ENCODE measurements at regions not wholly inside any gene's neighbourhood (a gene's known extent, or its start where the extent isn't known, plus 50 kb on each side); places are given as distances from the start of the nearest gene placed in this dataset.

DNA sequence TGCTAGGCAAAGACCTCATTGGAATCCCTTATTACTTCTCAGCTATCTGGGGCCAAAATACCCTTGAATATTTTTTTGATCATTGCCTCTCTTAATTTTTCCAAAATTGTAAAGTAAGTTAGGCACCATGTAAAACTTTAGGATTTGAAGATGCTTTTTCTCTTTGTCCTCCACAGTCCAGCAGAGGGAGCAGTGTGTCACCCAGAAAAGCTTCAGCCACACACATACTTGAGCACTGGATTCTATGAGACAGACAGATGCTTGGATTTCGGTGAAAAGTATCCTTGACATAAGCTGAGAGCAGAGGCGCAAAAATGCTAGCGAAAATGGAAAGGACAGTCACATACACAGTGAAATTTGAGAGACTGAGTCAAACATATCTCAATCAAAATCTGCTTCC lies 74.7 kb upstream of the KCNJ3 start:
- H3K27me3 ChIP-seq (ENCODE audit: insufficient read depth, poor library complexity, severe bottlenecking) = no peaks in the 10 kb centered on the region
- no peak overlapping the region for H3K27ac ChIP-seq (replicated peaks)
- no peak overlapping the region for H3K4me3 ChIP-seq (replicated peaks; ENCODE audit: insufficient read depth, low read length)
- DNase-seq (ENCODE audit: low read depth in 1 of 2, low spot score in 1 of 2) = peak in 1 of 2 experiments; percentile 4
- TF ChIP-seq POLR2AphosphoS5 (IDR thresholded peaks at IDR 0.05; ENCODE audit: low read depth) (no peak), GABPA (IDR thresholded peaks at IDR 0.05; ENCODE audit: low read depth) (no peak), SPI1 (IDR thresholded peaks at IDR 0.05; ENCODE audit: borderline replicate concordance, low read depth) (no peak)
- TF ChIP-seq, protein P1, sequence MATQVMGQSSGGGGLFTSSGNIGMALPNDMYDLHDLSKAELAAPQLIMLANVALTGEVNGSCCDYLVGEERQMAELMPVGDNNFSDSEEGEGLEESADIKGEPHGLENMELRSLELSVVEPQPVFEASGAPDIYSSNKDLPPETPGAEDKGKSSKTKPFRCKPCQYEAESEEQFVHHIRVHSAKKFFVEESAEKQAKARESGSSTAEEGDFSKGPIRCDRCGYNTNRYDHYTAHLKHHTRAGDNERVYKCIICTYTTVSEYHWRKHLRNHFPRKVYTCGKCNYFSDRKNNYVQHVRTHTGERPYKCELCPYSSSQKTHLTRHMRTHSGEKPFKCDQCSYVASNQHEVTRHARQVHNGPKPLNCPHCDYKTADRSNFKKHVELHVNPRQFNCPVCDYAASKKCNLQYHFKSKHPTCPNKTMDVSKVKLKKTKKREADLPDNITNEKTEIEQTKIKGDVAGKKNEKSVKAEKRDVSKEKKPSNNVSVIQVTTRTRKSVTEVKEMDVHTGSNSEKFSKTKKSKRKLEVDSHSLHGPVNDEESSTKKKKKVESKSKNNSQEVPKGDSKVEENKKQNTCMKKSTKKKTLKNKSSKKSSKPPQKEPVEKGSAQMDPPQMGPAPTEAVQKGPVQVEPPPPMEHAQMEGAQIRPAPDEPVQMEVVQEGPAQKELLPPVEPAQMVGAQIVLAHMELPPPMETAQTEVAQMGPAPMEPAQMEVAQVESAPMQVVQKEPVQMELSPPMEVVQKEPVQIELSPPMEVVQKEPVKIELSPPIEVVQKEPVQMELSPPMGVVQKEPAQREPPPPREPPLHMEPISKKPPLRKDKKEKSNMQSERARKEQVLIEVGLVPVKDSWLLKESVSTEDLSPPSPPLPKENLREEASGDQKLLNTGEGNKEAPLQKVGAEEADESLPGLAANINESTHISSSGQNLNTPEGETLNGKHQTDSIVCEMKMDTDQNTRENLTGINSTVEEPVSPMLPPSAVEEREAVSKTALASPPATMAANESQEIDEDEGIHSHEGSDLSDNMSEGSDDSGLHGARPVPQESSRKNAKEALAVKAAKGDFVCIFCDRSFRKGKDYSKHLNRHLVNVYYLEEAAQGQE (IDR thresholded peaks at IDR 0.05; ENCODE audit: insufficient replicate concordance, low read depth) = no peak
- TF ChIP-seq, protein P2, sequence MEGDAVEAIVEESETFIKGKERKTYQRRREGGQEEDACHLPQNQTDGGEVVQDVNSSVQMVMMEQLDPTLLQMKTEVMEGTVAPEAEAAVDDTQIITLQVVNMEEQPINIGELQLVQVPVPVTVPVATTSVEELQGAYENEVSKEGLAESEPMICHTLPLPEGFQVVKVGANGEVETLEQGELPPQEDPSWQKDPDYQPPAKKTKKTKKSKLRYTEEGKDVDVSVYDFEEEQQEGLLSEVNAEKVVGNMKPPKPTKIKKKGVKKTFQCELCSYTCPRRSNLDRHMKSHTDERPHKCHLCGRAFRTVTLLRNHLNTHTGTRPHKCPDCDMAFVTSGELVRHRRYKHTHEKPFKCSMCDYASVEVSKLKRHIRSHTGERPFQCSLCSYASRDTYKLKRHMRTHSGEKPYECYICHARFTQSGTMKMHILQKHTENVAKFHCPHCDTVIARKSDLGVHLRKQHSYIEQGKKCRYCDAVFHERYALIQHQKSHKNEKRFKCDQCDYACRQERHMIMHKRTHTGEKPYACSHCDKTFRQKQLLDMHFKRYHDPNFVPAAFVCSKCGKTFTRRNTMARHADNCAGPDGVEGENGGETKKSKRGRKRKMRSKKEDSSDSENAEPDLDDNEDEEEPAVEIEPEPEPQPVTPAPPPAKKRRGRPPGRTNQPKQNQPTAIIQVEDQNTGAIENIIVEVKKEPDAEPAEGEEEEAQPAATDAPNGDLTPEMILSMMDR (IDR thresholded peaks at IDR 0.05; ENCODE audit: insufficient read depth, low read length) = peak; percentile 52

DNA sequence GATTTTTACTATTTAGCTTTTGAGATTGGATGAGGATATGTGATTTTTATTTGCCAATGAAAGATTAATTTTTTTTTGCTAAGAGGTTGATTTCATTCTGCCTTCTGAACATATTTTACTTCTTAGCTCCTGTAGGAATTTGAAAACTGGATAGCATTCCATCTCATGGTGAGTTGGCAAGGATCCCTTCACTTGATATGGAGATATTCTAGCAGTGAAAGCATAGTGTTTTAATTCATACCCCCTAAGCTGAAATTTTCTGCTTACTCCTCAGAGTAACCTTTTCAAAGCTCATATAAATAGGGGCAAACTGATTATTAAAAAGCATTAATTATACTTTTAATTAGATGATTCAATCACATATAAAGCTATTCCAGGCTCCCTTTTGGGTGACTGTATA lies 61.0 kb upstream of the KCNJ3 start:
- Histone ChIP-seq H3K27me3 (ENCODE audit: insufficient read depth, poor library complexity, severe bottlenecking) (no peaks in the 10 kb centered on the region), H3K27ac (replicated peaks) (no peak overlapping the region)
- TF ChIP-seq, protein P2 (IDR thresholded peaks at IDR 0.05; ENCODE audit: insufficient read depth, low read length) = no peak
- TF ChIP-seq GABPA (IDR thresholded peaks at IDR 0.05; ENCODE audit: low read depth) = no peak
- TF ChIP-seq POLR2AphosphoS5 (IDR thresholded peaks at IDR 0.05; ENCODE audit: low read depth) = no peak
- TF ChIP-seq, protein P1 (IDR thresholded peaks at IDR 0.05; ENCODE audit: insufficient replicate concordance, low read depth) = no peak
- no peak for TF ChIP-seq SPI1 (IDR thresholded peaks at IDR 0.05; ENCODE audit: borderline replicate concordance, low read depth)

GRCh38 chr2:154638783-154639182 lies 59.7 kb upstream of the KCNJ3 start:
- no peak for DNase-seq (ENCODE audit: low read depth in 1 of 2, low spot score in 1 of 2)
- Histone ChIP-seq H3K27me3 (ENCODE audit: insufficient read depth, poor library complexity, severe bottlenecking) (no peaks in the 10 kb centered on the region), H3K4me3 (replicated peaks; ENCODE audit: insufficient read depth, low read length) (no peak overlapping the region), H3K27ac (replicated peaks) (no peak overlapping the region)
- no peak for TF ChIP-seq POLR2AphosphoS5 (IDR thresholded peaks at IDR 0.05; ENCODE audit: low read depth)
- TF ChIP-seq, protein P1 (IDR thresholded peaks at IDR 0.05; ENCODE audit: insufficient replicate concordance, low read depth) = no peak
- TF ChIP-seq, protein P2 (IDR thresholded peaks at IDR 0.05; ENCODE audit: insufficient read depth, low read length) = no peak
- no peak for TF ChIP-seq GABPA (IDR thresholded peaks at IDR 0.05; ENCODE audit: low read depth)
- TF ChIP-seq SPI1 (IDR thresholded peaks at IDR 0.05; ENCODE audit: borderline replicate concordance, low read depth) = no peak

More for the DNA sequence above, 61.0 kb upstream of the KCNJ3 start:
- no peak for DNase-seq (ENCODE audit: low read depth in 1 of 2, low spot score in 1 of 2)
- H3K4me3 ChIP-seq (replicated peaks; ENCODE audit: insufficient read depth, low read length) = no peak overlapping the region
